IMR-90 (cell line): ENCODE measurements at regions not wholly inside any gene's neighbourhood (a gene's known extent, or its start where the extent isn't known, plus 50 kb on each side); places are given as distances from the start of the nearest gene placed in this dataset.

Source experiments
- BHLHE40 ChIP-seq: fragments of 150-350 bp; IDR thresholded peaks from 2 replicates; pipeline ENCODE4 v1.6.1; 2016; ENCODE audit warnings: mild to moderate bottlenecking, low read depth, low read length
- CEBPB ChIP-seq: IDR thresholded peaks from 2 replicates; pipeline ENCODE4 v1.6.1; 2012; ENCODE audit warnings: low read depth, low read length, improper control_type of control experiment
- CHD1 ChIP-seq: IDR thresholded peaks from 2 replicates; pipeline ENCODE4 v1.6.1; 2012; ENCODE audit warnings: low read depth, low read length, improper control_type of control experiment
- FOS ChIP-seq: fragments of 150-350 bp; IDR thresholded peaks from 2 replicates; pipeline ENCODE4 v1.6.1; 2016; ENCODE audit warnings: low read depth, low read length
- MAZ ChIP-seq: IDR thresholded peaks from 2 replicates; pipeline ENCODE4 v1.6.1; 2012; ENCODE audit warnings: low read depth, mild to moderate bottlenecking, low read length, improper control_type of control experiment, moderate library complexity, borderline replicate concordance
- POLR2A ChIP-seq: IDR thresholded peaks from 2 replicates; pipeline ENCODE4 v1.6.1; 2012; ENCODE audit warnings: mild to moderate bottlenecking, low read depth, low read length
- RAD21 ChIP-seq: IDR thresholded peaks from 2 replicates; pipeline ENCODE4 v1.6.1; 2012; ENCODE audit warnings: low read length, improper control_type of control experiment
- RCOR1 ChIP-seq: IDR thresholded peaks from 2 replicates; pipeline ENCODE4 v1.6.1; 2012; ENCODE audit warnings: mild to moderate bottlenecking, low read length, improper control_type of control experiment; ENCODE audit not compliant: insufficient replicate concordance
- SMC3 ChIP-seq: fragments of 150-350 bp; IDR thresholded peaks from 2 replicates; pipeline ENCODE4 v1.6.1; 2016; ENCODE audit warnings: low read depth, mild to moderate bottlenecking, antibody characterized with exemption, low read length, moderate library complexity
- TF ChIP-seq, protein P1 (sequence below): conservative IDR thresholded peaks from 2 replicates; pipeline ENCODE4 v1.5.1; 2012; ENCODE audit warnings: mild to moderate bottlenecking, low read depth, low read length, improper control_type of control experiment
- TF ChIP-seq, protein P2 (sequence below): fragments of 150-350 bp; IDR thresholded peaks from 2 replicates; pipeline ENCODE4 v1.6.1; 2016; ENCODE audit warnings: low read depth, mild to moderate bottlenecking, low read length, moderate library complexity, borderline replicate concordance

DNA sequence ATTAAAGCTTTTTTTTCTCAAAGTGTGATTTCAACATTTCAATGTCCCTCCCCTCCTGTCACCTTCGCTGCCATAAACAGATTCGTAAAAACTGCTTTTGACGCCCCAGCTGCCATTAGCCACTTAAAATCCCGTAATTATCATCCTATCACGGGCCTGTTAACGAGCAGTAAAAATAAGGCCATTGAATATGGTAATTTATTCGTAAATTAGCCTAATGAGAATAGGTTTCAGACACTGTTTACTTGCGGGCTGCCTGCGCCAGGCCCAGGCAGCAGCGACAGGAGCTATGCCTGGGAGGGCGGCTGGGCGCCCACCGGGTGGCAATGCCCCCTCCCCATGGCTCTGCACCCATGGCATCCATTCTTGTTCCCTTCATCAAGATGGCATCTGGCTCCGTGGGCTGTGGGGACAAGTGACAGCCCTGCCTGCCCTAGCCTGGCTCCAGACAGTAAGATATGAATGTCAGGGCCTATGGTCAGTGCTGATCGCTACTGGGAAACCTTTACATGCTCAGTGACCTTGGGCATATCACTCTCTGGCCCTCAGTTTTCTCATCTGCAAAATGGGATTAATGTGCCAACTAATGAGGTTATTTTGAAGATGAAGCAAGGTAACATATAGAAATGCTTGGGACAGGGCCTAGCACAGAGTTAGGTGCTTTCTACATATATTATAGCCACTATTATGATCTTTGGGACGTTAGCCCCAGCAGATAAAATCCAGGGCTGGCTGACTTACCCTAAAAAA is 500.8 kb downstream of the MN1 start:
- TF ChIP-seq, protein P1, sequence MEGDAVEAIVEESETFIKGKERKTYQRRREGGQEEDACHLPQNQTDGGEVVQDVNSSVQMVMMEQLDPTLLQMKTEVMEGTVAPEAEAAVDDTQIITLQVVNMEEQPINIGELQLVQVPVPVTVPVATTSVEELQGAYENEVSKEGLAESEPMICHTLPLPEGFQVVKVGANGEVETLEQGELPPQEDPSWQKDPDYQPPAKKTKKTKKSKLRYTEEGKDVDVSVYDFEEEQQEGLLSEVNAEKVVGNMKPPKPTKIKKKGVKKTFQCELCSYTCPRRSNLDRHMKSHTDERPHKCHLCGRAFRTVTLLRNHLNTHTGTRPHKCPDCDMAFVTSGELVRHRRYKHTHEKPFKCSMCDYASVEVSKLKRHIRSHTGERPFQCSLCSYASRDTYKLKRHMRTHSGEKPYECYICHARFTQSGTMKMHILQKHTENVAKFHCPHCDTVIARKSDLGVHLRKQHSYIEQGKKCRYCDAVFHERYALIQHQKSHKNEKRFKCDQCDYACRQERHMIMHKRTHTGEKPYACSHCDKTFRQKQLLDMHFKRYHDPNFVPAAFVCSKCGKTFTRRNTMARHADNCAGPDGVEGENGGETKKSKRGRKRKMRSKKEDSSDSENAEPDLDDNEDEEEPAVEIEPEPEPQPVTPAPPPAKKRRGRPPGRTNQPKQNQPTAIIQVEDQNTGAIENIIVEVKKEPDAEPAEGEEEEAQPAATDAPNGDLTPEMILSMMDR, result no peak
- TF ChIP-seq SMC3 (no peak), POLR2A (no peak), MAZ (no peak), BHLHE40 (no peak), CEBPB (no peak), CHD1 (no peak), RCOR1 (no peak), FOS (no peak), RAD21 (no peak)
- TF ChIP-seq, protein P2, sequence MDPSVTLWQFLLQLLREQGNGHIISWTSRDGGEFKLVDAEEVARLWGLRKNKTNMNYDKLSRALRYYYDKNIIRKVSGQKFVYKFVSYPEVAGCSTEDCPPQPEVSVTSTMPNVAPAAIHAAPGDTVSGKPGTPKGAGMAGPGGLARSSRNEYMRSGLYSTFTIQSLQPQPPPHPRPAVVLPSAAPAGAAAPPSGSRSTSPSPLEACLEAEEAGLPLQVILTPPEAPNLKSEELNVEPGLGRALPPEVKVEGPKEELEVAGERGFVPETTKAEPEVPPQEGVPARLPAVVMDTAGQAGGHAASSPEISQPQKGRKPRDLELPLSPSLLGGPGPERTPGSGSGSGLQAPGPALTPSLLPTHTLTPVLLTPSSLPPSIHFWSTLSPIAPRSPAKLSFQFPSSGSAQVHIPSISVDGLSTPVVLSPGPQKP, result no peak
